Ramos (cell line): ENCODE measurements at regions not wholly inside any gene's neighbourhood (a gene's known extent, or its start where the extent isn't known, plus 50 kb on each side); places are given as distances from the start of the nearest gene placed in this dataset.
"Not testable (repeated sequence)": the region's sequence is repeated elsewhere in the genome, so short reads cannot be mapped to it uniquely, and the experiment has no call there.

ENCODE experiments used
- in situ Hi-C: fragments of 300-500 bp; cut with MboI; formaldehyde crosslinking; loops from one replicate; pipeline ENCODE4 v1.14.3; 2022; ENCODE audit warnings: low sequenced_read_pairs; ENCODE audit not compliant: unreplicated experiment

DNA sequence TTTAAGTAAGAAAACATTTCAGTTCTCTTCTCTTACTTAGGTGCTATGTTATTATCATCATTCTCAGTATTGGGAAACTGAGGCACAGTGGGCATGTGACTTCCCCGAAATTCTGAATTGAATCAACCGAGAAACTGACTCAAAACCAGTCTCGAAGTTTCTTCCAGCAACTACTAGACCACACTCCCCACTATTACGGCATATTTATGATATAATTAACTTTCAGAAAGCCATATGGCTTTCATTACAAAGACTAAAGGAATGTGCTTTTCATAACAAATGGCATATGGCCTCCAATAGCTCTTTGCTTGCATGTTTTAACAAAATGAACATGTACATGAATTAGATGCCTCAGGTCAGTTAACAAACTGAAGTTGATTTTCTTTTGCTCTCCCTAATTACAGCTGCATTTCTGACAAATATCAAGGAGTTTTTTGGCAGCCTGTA, 182.9 kb upstream of the SLC38A2 start:
- in situ Hi-C loops = no loop called here

DNA sequence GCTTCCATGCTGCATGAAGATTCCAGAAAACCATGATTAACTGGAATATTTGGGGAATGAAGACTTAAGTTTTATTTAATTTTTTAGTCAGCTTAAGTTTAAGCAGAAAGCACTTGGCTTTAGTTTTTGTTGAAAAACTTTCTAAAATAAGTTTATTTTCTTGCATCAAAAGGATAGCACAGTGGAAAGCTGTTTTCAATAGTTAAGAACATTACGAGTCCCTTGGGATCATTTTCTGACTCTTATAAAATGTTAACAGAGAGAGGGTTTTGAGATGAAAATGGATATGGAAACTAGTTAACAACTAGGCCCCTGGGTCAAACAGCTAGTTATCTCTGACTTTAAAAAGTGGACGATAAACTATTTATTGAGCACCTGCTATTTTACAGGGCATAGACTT, 181.9 kb upstream of the SLC38A2 start:
- in situ Hi-C loops = no loop called here

DNA sequence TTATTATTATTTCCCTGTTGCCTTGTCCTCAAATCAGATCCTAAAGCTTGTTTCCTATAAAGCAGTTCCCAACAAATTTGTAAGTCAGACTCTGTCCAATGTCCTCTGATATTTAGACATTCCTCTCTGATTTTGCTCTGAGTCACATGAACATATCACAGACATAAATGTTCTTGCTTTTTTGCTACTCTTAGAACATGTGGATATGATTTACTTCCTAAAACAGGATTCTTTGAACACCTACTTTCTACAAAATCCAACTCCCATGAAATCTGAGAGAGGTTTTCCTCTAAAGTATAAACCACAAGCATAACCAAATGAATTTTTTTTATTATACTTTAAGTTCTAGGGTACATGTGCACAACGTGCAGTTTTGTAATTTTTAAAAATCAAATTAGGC, 181.3 kb upstream of the SLC38A2 start:
- in situ Hi-C loops = no loop called here

DNA sequence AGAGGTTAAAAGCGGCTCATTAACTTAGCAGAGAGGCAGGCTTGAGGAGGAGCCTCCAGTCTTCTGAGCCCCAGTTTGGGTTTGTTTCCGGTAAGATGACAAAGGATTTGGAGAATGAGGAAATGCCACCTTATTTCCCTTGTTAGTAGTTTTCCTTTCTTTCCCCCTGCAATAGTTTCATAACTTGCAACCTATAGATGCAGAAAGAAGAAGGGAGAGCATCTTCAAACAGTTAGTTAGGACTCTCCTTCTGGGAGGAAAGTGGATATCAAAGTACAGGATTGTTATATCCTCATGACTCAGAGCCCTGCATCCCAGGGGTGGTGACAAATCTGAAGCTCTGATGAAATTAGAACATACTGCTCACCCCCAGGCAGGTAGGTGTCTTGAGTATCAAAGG, 180.7 kb upstream of the SLC38A2 start:
- in situ Hi-C loops = no loop called here

DNA sequence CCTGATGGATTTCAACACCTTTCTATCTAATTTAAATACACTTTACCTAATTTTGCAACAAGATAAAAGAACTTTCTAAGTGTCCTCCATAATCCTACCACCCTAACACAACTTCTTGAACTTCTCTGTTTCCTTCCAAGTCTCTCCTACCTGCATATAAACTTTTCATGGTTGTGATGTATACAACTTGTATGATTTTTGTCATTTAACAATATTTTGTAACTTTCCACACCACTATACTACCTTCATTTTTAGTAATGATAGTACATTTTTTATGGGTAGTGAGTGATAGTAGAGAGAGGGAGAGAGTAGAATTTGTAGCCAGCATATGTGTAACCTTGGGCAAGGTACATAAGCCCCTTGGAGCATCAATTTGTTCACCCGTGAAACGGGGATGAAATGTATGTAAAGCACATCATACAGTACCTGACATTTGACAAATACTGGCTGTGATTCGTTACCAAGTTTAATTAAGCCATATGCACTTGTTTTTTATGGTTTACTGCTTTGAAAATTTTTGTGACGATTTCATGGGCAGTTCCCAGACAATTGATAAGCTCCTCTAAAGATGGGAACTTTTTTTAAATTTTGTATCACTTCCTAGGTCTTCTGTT, 177.8 kb upstream of the SLC38A2 start:
- in situ Hi-C loops = no loop called here

DNA sequence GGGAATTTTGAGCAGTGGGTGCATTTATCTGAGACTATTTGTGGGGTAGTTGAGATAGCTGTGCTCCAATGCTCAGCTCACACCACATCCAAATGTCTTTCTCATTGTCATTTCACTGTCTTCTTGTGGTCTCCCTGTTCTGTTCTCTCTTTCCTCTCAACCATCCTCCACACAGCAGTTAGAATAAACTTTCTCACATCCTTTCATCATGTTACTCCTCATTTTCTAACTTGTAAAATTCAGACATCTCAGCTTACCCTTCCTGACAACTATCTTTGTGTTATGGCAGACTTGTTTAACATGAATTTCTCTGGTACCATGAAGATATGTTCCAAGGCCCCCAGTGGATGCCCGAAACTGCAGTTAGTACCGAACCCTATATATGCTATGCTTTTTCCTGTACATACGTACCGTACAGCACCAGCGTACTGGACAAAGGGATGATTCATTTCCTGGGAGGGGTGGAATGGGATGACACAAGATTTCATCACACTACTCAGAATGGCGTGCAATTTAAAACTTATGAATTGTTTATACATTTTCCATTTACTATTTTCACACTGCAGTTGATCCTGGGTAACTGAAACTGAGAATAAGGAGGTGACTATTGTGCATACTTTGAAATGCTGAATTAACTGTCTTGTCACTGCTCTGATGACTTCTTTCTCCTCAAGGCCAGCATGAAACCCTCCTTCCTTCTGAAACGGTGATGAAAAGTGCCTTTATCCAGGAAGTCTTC, 177.1 kb upstream of the SLC38A2 start:
- in situ Hi-C loops = no loop called here

DNA sequence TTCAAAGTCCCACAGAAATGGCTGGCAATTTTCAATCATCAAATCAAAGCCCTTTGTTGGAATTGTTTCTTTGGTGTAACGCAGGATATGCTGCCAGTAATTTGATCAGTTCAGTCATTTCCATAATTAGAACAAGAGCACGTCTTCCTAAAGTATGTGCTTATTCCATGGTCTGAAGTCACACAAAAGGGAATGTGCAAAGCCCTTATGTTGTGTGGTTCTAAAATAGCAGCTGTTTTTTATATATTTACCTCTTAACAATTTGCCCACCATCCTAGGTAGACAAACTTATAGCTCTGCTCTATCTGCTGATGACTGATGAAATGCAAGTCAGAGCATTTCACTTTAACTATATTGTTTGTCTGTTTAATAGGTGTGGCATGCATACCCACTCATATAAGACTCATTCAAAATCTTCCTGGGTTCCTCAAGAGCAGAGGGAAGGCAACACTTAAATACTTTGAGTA, 176.1 kb upstream of the SLC38A2 start:
- in situ Hi-C loops = no loop called here

DNA sequence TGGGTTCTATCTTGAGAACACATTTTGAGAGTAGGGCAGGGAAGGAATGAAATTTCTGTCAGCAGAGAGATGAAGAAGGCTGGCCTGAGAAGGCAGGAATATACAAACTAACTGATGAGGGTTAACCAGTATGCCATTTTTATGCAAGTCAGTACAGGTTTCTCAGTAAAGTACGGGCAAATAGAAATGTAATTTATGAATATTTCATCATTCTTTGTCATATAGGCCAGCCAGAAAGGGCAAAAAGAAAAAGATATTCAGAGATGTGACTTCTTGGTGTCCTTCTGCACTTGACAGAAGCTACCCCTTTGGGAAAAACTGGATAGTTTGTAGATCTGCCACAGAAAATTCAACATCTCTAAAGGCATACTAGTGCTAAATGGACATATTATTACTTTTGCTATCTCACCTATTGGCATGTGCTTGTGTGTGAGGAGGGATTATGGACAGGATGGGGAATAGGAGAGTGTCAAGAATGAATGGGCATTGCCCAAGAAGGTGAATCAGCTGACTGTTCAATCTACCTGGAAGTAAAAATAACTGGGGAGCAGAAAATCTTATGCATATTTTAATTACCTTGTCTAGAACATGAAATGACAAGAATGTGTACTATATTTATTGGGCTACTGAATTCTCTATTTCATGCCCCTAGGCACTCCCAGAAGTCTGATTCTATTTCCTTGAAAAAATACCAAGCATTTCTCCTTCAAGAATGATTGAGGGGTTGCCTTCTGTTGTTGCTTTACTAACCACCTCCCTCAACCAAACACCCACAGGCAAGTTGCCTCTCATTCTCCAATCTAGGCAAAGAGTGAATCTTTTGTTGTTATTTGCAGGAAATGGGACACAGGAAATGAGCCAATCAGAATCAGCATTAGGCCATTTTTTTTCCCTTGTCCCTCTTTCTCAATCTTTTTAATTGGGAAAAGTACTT, 175.1 kb upstream of the SLC38A2 start:
- in situ Hi-C loops = no loop called here

DNA sequence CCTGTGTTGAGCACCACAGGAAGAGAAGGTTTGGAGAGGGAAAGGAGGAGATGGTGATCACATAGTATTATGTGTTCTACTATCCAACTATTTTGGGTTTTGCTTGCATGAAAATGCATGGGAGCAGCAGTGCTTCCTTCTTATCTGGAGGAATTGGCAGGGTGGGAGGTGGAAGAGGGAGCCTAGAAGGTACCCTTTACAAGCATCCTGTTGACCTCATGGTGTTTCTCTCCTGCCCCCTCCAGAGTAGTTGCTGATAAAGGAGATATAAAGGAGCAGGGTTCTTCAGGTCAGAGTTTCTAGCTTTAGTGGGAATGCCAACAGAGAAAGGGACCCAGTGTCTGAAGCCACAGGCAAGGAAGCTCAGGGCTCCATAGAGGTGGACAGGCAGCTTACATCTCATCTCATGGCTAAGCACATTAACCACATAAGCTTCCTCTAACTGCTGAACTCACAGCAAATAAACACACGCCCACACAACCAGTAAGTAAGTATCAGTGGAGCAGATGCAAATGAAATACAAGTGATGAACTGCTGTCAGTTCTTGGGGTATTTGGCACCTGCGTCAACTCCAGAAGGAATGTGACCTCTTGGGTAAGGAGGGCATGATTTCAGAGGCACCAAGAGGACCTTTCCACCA, 174.2 kb upstream of the SLC38A2 start:
- in situ Hi-C loops = no loop called here

DNA sequence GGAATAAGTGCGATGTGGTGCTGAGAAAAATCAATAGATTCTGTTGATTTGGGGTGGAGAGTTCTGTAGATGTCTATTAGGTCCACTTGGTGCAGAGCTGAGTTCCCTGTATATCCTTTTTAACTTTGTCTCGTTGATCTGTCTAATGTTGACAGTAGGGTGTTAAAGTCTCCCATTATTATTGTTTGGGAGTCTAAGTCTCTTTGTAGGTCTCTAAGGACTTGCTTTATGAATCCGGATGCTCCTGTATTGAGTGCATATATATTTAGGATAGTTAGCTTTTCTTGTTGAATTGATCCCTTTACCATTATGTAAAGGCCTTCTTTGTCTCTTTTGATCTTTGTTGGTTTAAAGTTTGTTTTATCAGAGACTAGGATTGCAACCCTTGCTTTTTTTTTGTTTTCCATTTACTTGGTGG, 170.8 kb upstream of the SLC38A2 start:
- in situ Hi-C loops = not testable (repeated sequence)

DNA sequence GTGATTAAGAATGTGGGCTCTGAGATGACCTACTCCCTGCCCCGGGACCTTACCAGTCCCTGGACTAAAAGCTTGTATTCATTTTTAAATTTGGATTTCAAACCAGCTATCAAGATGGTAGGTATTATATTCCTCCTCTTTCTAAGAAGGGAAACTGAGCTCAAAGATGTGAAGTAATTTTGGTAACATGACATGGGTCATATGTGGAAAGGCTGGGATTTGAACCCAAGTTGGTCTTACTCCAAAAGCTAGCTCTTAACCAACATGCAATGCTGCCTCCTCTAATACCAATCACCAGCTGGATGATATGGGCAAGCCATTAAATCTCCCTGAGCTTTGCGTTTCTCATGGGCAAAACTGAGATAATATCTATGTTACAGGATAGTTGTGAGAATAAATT, 166.4 kb upstream of the SLC38A2 start:
- in situ Hi-C loops = no loop called here

DNA sequence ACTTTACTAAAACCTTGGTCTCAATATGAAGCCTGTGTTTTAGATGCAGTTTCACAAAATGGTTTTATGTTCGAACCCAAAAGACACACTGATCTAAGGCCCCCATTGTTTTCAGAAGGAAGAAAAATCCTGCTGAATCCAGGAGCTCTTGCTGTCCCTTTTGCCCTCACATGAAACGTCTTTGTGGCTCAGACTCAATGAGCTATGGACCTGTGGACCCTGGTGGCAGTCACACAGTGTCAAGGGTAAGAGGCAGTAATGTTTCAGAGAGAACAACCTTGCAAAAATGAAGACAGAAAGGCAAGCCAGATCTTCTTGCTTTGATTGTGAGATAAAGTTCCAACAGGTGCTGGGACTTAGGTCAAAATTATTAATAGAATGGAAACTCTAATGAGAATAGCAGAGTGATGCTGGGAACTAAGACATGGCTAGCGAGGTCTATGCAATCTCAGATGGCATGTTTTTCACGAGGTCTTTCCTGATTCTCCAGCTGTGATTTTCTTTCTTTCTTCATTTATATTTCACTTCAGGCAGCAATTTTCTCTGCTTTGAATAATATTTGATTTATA, 164.9 kb upstream of the SLC38A2 start:
- in situ Hi-C loops = no loop called here

DNA sequence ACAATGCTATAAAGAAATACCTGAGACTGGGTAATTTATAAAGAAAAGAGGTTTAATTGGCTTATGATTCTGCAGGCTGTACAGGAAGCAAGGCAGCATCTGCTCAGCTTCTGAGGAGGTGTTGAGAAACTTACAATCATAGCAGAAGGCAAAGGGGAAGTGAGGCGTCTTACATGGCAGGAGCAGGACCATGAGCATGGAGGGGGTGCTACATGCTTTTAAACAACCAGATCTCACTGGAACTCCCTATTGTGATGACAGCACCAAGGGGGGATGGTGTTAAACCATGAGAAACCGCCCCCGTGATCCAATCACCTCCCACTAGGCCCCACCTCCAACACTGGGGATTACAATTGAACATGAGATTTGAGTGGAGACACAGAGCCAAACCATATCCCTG, 163.7 kb upstream of the SLC38A2 start:
- in situ Hi-C loops = not testable (repeated sequence)

DNA sequence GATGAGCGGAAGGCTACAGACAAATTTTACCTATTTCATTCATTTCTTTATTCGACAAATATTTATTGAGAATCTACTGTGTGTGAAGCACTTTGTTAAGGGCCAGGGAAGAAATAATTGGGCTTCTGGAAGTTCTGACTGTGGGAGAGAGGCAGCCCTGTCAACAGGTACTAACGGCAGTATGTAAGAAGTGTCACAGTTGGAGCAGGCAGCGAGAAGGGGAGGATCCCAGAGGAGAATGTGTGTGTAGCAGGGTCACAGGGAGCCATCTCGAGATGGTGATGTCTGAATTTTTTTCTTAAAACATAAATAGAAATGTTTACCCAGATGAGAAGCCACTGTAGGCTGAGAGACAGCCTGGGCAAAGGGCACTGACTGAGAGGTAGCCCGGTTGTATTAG, 163.3 kb upstream of the SLC38A2 start:
- in situ Hi-C loops = no loop called here

DNA sequence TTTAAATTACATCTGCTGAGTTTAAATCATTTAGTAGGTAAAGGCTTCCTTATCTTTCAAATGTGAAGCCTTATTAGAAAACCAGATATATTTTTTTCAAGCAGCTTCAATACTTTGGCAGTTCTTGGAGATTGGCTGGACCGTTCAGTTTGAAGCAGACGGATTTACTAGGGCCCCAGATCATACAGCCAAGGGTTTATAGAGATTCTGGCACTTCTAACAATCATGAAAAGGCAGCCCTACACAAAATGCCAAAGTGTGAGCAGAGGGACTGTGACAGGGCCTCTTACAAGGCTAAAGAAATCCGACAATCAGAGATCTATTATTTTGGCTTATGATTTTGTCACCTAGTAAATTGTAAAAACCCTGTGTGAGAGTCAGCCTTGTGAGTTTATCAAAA, 162.8 kb upstream of the SLC38A2 start:
- in situ Hi-C loops = no loop called here

DNA sequence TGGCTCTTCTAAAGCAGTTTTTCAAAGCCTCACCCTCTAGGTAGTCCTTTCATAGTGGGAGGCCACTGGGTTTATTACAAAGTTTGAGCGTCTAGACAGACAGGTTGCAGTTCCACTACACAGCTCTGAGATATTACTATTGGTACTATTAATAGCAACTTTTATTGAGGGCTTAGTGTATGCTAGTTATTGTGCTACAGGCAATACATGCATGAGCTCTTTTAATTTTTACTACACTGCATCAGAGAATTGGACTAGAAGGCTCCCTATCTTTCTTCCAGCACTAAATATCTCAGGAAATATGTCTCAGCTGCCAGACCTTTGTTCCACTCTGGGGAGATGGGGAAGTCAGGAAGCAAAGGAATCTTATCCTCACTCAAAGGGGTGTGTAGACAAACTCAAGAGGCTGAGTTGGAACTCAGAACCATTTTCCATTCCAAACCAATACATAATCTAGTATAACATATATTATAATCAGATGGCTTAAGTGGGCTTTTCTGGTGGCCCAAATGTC, 161.8 kb upstream of the SLC38A2 start:
- in situ Hi-C loops = no loop called here

DNA sequence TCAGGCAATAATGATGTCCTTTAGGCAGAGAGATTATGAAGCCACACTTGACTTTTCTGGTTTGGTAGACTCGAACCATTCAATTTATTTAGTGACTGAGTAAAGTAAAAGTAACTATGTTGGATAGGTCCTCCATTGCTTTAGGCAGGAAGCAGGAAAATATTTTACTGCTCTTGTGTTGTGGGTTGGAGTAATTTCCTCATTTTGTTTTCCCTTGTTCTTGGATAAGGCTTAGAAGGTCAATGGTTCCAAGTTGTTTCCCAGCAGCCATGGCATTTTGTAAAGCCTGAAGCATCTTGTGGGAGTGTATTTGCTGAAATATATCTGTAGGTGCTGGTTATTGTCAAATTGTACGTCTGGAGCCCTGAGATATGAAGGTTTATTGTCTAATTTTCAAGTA, 161.2 kb upstream of the SLC38A2 start:
- in situ Hi-C loops = no loop called here

DNA sequence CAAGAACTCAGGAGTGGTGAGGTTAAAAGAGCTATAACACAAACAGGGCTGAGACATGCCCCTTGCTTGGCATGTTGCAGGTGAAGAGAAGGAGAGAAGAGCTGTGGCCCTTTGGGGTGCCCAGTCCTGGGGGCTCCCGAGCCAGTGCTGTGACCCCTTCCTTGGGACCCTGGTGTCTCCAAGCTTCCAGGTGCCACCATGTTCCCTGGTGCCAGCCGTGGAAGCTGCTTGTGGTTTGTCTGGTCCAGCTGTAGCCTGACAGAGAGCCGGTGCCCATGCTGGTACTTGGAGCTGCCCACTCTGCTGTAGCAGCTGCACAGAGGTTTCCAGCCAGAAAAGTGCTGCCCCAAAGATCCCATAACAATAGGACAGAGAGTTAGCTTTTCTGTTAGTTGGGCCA, 159.2 kb upstream of the SLC38A2 start:
- in situ Hi-C loops = no loop called here

DNA sequence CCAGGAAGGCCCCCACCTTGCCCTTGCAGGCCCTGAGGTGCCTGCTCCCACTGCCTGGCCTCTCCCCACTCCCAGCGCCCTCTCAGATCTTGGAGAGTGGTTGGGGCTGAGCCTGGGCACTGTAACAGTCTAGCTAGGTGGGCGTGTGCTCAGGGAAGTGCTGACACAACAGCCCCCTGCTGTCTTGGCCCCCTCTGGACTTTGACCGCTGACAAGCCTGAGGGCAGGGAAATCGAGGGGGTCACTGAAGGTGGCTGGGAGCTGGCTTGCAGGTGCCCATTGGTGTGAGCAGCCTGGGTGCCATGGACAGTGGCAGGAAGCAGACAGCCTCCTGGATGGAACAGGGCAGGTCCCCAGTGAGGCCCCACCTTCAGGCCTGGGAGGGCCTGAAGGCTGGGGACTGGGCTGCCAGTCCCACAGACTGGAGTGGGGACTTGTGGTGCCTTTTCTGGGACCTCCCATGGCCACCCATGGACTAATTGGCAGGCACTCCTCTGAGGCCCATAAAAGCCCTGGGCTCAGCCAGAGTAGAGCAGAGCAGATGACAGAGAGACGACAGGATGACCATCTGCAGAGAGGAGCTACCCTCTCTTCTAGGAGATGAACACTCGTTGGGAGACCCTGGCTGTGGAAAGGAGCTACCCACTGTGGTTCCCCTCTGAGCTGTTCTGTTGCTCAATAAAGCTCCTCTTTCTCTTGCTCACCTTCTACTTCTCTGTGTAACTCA, 158.6 kb upstream of the SLC38A2 start:
- in situ Hi-C loops = no loop called here
